GM21717 (cell line): ENCODE measurements at regions not wholly inside any gene's neighbourhood (a gene's known extent, or its start where the extent isn't known, plus 50 kb on each side); places are given as distances from the start of the nearest gene placed in this dataset.

Experiments used
- ATAC-seq: cut with Tn5 transposase; IDR thresholded peaks from one replicate; pipeline ENCODE4 v1.9.1; 2021; ENCODE audit warnings: mild to moderate bottlenecking, moderate library complexity; ENCODE audit not compliant: unreplicated experiment

DNA sequence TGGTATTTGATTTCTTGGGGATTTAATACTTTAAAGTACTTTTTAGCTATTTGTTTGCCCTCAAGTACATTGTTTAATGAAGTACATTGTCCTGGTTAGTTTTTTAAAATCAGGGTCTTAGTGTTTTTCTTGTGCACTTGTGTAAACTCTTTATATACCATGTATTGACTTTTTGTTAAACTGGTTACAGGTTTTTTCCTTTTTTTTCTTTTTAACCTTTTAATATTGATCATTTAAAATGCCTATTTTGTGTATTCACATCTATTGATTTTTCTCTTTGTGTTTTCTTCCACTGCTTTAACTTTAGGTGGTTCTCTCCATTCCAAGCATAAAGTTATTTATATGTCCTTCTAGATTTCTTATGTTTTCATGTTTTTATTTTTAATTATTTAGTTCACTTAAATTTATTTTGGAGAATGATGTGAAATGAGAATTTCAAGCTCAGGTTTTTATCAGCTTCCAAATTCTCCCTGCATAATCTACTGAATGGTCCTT lies 84.5 kb upstream of the MYCN start:
- no peak for ATAC-seq

DNA sequence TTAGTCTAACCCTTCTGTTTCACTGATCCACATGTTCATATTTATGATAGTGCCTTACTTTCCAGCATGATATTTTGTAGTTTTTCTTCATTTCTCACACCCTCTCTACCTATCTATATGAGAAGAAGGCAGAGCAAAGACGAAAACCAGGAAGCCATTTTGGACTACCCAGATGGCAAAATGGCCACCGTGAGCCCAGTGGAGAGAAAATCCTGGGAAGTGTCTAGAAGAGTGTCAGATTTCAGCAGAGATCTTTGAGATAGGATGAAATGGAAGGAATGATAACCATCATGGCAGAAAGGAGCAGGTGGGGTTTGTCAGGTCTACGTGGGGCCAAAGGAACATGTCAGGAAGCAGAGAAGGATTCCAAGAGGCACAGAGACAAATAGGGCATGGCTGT lies 84.0 kb upstream of the MYCN start:
- no peak for ATAC-seq

DNA sequence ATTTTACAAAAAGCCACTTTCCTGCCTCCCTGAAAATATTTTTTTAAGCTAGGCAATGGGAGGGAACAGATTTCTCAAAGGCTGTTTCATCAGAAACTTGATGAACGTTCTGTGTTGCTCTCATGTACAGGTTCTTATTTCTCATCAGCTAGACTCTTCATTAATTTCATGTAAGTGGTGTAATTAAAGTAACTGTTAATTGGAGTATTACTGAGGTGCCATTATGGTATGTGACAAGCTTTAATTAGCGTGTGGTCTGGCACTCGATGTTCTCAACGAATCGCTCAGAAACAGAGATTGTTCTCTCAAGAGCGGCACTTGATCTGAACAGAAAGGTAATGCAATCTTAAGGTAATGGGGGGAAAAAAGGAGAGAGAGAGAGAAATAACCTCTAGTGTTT lies 81.9 kb upstream of the MYCN start:
- no peak for ATAC-seq

DNA sequence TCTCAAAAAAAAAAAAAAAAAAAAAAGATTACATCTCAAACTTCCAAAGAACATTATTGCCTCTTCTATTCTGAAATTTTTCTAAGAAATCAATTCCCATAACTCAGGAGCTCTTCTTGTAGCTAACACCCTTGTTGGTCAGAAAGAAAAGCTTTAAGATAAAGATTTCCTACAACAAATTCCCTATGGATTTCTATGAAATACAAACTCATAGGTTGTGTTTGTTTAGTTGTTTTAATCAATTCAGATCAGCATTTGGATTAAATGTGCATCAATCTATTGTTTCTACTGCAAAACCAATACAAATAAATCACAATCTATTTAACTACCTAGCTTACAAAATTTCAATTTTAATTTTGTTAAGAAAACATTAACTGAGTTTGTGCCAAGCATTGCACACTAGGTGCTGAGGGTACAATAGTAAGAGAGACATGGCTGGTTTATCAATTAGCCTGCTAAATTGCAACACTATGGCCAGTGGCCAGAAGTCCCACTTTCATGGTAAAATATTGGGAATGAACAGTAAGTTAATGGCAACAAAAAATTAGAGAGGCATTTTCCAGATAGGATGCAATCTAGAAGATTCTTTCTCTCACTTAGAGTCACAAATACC lies 80.2 kb upstream of the MYCN start:
- ATAC-seq = no peak

DNA sequence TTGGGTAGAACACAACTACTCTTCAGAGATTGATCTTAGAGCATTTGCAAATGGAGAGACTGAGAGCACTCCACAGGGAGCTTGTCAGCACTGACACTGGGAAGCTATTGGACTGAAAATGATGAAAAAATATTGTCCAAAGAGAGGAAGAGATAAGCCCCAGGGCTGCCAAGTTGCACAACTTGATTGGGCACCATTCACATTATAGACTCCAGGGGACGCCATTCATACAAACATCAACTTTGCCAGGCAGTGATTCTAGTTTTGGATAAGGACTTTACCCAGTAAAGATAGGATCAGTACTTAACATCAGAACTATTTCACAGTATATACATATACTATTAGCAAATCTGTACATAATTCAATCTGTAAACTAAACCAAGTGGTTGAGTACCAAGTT lies 79.6 kb upstream of the MYCN start:
- no peak for ATAC-seq

DNA sequence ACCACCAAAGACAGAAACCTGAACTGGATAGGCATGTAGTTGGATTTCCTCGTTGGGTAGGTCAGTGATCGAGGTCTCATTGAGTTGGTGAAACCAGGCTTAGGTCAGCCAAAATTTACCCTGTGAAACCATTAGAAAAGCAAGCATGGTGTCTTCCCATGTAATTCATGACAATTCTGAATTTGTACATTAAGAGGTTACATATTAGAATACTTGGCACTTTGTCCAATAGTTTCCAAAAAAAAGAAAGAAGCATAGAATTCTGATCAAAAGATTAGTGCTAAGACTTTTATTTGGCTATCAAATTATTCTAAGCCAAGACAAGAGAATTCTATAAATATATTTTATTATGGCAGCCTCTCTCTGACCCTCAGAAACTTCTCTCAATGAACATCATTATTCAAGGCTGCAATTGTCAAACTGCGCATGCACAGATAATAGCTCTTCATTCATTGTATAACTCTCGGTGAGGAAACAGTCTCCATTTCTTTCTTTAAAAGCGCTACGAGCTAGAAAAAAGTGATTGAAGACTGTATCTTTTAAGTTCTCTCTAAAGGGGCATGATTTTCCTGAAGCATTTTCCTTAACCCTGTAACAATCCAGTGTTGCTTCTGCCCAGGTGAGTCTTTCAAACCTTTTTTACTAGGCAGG lies 79.1 kb upstream of the MYCN start:
- ATAC-seq = no peak

DNA sequence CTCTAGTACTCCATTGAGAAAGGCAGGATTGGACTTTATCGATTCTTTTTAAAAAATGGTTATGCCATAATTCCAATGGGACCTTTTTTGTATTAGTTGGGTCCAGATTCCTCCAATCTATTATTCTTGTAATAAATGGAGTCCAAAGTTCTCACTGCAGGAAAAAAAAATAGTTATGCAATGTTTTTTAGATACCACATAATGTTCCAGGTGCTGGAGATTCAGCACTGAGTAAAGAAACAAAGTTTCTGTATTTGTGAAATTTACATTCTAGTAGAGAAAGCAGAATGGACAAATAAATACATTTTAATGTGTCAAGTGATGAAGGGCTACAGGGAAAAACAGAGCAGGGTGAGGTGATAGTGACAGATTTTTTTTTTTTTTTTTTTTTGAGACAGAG lies 78.5 kb upstream of the MYCN start:
- ATAC-seq = no peak

DNA sequence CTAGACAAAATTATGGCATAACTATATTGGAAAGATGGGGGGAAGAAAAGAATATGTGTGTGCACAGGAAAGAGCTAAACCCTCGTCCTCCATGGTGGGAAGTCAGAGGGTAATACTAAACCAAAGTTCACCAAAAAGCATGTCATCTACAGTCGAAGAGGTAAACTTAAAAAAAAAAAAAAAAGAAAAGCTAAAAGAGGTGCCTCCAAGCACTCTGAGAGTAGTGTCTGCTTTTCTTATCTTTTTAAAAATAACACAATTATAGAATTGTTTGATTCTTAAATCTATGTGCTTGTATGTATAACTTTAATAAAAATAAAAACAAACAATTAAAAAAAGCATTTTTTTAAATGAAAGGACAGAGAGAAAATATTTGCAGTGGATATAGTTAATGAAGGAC lies 77.3 kb upstream of the MYCN start:
- ATAC-seq = no peak

DNA sequence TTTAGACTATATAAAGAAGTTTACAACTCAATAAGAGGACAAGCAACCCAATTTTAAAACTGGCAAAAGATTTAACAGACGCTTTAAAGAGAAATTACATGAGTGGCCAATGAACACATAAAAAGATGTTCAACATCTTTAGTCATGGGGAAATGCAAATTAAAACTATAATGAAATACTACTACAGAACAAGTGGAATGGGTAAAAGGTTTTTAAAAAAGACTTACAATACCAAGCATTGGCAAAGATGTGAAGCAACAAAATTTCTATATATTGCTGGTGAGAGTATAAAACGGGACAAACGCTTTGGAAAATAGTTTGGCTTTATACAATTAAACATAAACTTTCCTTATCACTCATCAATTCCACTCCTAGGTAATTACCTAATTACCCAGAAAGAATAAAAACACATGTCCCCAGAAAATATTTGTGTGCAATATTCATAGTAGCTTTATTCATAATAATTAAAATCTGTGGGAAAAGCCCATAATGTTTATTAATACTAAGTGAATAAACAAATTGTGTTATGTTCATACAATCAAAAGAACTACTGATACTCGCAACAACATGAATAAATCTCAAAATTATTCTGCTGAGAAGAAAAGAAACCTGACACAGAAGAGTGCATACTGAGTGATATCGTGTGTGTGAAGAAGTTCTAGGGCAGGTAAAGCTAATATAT lies 76.7 kb upstream of the MYCN start:
- no peak for ATAC-seq

DNA sequence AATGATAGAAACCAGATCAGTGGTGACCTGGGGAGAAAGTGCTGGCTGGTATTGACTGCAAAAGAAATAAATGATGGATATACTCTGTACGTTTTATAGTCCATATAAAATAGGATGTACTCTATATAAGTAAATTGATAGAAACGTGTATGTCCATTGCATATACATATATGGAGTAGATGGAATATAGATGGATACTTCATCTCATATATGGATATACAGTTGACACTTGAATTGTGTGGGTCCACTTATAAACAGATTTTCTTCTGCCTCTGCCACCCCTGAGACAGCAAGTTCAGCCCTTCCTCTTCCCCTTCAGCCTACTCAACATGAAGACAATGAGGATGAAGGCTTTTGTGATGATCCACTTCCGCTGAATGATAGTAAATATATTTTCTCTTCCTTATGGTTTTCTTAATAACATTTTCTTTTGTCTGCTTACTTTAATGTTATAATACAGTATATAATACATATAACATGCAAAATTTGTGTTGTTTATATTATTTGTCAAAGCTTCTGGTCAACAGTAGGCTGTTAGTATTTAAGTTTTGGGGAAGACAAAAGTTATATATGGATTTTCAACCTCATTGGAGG lies 76.1 kb upstream of the MYCN start:
- ATAC-seq = no peak

DNA sequence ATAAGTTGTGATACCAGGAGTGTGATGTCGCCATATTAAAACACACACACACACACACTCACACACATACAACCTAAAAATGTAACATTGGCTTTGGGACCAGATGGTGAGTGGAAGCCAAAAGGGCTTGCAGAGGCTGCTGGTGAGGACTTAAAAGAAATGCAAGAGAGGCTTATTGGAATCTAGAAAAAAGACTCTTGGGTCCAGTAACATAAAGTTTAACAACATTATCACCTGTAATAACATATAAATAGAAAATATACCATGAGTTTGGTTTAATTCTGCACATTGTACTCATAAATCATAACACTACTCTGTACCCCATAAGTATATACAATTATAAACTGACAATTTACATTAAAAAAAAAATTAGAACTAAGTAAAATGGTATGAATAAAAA lies 74.4 kb upstream of the MYCN start:
- no peak for ATAC-seq

DNA sequence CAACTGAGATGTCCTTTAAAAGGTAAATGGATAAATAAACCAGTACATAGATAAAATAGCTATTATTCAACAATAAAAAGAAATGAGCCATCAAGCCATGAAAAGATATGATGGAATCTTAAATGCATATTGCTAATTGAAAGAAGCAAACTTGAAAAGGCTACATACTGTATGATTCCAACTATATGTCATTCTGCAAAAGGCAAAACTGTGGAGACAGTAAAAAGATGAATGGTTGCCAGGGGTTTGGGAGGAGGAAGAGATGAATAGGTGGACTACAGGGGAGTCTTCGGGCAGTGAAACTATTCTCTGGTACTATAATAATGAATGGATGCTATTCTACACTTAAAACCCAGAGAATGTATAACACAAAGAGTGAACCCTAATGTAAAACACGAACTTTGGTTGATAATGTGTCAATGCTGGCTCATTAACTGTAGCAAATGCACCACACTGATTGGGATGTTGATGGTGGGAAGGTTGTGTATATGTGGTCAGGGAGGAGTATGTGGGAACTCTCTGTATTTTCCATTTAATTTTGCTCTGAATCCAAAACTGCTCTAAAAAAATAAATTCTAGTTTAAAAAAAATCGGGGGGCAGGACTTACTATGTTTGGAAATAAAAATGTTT lies 73.7 kb upstream of the MYCN start:
- ATAC-seq = no peak

DNA sequence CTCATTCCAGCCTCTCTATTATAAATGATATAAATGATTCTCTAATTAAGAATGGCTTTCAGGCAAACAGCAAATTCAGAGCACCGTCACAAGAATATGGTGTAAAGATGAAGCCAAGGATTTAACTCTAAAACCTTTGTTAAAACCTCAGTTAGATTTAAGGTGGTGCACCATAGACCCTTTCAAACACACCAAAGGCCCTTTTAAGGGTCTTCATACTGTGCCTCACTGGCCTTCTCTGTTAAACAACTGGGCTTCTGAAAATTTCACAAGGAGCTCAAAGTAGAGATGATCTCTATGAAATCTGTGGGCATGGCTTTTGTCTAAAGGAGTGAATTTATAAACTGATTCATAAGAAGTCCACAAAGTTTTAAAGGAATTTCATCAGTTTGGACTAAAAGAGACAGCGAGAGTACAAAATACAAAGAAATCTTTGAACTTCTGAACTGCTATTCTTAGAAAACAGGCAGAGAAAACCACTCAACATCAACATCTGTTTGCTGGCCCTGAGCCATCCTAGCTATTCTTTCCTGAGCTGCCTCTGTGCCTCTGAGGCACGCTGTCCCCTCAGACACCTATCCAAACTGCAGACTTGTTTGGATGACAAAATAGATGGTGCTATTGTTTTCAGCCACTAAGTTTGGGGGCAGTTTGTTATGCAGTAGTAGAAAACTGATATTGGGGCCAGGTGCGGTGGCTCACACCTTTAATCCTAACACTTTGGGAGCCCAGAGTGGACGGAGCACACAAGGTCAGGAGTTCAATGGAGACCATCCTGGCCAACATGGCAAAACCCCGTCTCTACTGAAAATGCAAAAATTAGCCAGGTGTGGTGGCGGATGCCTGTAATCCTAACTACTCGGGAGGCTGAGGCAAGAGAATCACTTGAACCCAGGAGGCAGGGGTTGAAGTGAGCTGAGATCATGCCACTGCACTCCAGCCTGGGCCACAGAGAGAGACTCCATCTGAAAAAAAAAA lies 72.9 kb upstream of the MYCN start:
- no peak for ATAC-seq

DNA sequence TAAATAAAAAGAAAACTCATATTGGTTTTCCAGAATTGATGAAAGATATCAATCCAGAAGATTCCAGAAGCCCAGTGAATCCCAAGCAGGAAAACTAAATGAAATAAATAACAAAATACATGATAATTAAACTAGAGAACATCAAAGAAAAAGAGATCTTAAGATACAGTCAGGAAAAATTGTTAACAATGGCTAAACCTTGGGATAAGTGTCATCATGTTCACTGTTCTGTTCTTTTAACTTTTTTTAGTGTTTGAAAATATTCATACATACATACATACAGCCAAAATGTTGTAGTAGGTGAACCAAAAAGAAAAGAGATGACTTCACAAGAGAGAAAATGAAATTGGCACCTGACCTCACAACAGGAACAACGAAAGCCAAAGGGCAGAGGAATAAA lies 72.2 kb upstream of the MYCN start:
- ATAC-seq = no peak

DNA sequence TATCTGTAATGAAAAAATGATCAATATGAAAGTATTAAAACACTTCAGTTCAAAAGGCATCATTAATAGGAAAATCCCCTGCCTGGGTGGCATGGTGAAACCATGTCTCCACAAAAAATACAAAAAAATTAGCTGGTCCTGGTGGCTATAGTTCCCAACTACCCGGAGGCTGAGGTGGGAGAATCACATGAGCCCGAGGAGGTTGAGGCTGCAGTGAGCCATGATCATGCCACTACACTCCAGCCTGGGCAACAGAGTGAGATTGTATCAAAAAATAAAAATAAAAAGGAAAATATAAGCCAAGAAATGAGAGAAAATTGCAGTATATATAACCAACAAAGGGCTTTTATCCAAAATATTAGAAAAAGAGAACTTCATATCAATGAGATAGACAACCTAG lies 71.6 kb upstream of the MYCN start:
- no peak for ATAC-seq

DNA sequence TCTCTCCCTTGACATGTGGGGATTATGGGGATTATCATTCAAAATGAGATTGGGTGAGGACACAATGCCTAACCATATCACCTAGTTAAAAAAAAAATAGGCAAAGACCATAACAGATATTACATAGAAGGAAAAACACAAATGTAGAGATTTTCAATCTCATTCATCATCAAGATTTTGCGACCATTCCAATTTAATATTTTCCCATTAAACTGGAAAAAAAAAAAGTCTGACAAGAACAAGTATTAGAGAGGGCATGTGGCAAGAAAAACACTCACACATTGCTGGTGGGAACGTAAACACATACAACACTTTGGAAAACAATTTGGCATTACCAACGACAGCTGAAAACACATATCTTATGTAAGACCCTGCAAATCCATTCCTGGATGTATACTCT lies 71.0 kb upstream of the MYCN start:
- no peak for ATAC-seq

DNA sequence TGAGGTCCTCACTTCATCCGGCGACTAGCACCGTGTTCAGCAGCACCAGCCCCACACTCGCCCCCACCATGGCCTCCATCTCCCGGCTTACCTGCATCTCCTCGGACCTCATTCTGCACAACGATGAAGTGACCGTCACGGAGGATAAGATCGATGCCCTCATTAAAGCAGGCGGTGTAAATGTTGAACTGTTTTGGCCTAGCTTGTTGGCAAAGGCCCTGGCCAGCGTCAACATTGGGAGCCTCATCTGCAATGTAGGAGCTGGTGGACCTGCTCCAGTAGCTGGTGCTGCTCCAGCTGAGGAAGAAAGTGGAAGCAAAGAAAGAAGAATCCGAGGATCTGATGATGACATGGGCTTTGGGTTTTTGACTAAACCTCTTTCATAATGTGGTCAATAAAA lies 70.5 kb upstream of the MYCN start:
- no peak for ATAC-seq

DNA sequence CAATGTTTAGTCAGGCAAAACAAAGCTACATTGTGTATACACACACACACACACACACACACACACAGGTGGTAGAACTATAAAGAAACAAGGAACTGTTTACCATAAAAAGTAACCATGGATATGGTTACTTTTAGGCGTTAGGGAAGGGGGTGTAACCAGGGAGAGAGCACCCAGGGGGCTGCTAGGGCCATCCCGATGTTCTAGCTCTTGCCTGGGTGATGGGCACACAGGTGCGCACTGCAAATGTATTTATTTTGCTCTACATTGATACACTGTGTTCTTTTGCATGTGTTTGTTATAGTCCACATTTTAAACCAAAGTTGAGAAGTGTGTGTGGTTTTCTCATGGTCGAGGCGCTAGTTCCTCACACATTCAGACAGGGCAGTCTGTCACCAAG lies 69.8 kb upstream of the MYCN start:
- no peak for ATAC-seq

DNA sequence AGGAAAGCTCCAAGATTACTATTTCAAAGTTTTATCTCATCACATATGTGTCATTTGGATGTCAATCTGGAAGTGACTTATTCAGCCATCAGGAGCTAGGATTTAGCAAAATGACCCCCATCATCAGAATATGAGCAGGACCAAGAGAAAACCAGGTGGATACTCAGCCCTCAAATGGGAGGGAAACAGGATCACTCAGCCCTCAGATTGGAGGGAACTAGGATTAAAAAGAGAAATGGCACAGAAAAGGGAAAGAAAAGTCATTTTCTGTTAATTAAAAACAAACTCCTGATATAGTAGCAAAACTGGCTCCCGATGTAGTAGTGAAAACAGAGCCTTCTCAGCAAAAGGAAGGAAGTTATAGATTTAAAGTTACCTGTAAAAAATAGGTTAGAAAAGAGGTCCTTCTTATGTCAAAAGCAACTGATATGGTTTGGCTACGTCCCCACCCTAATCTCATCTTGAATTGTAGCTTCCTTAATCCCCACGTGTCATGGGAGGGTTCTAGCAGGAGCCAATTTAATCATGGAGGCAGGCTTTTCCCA lies 69.0 kb upstream of the MYCN start:
- ATAC-seq = no peak

DNA sequence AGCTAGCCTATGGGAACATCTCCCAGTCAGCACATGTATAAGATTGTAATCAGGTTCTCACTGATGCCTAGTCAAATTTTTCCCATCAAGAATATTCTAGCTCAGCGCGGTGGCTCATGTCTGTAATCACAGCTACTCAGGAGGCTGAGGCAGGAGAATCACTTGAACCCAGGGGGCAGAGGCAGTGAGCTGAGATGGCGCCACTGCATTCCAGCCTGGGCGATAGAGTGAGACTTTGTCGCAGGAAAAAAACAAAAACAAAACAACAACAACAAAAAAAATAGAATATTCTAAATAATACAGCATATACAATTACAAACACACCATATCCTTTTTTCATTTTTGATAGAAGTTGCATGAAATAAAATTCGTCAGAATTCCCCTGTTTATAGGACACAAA lies 67.5 kb upstream of the MYCN start:
- ATAC-seq = no peak
